Transverse colon (tissue), 4 donors: ENCODE measurements at regions not wholly inside any gene's neighbourhood (a gene's known extent, or its start where the extent isn't known, plus 50 kb on each side); places are given as distances from the start of the nearest gene placed in this dataset.

Source experiments
- DNase-seq: peaks from one replicate; pipeline ENCODE4 v3.0.0-alpha.2; 2019
- H3K27ac ChIP-seq, 4 donors: fragments of 200-600 bp; sonication (generic); 2 replicates each; pipeline ENCODE4 v1.5.1; 2016 to 2018; ENCODE audit warnings: inconsistent platforms in 4 of 4
- H3K27me3 ChIP-seq: fragments of 200-600 bp; sonication (generic); 2 replicates; pipeline ENCODE4 v1.5.1; 2017; ENCODE audit warnings: inconsistent platforms
- H3K36me3 ChIP-seq, 4 donors: fragments of 200-600 bp; sonication (generic); 2 replicates each; pipeline ENCODE4 v1.5.1; 2017 to 2019; ENCODE audit warnings: inconsistent platforms in 4 of 4
- H3K4me1 ChIP-seq, 4 donors: fragments of 200-600 bp; sonication (generic); 2 replicates each; pipeline ENCODE4 v1.5.1; 2017 to 2020; ENCODE audit warnings: inconsistent platforms in 4 of 4
- H3K4me3 ChIP-seq, 4 donors: fragments of 200-600 bp; sonication (generic); 1 replicate in 1 of 4; 2 replicates in 3 of 4; pipeline versions ENCODE4 v1.5.1 to v1.6.1; 2017 to 2019; ENCODE audit warnings: inconsistent platforms in 4 of 4
- H3K9me3 ChIP-seq, 2 donors: fragments of 200-600 bp; sonication (generic); 2 replicates each; pipeline ENCODE4 v1.5.1; 2017 to 2019; ENCODE audit warnings: inconsistent platforms in 2 of 2
- EP300 ChIP-seq: sonication (generic); formaldehyde crosslinking; IDR thresholded peaks from one replicate; pipeline ENCODE4 v1.6.1; 2017; ENCODE audit warnings: antibody characterized with exemption, low read depth
- POLR2A ChIP-seq: fragments of 450-650 bp; IDR thresholded peaks from one replicate; pipeline ENCODE4 v1.6.1; 2016; ENCODE audit warnings: antibody characterized with exemption, mild to moderate bottlenecking, moderate library complexity
- POLR2AphosphoS5 ChIP-seq, 3 donors: sonication (generic); formaldehyde crosslinking; IDR thresholded peaks; one replicate each; pipeline ENCODE4 v1.6.1; 2016; ENCODE audit warnings: antibody characterized with exemption in 3 of 3
- WGBS, 2 donors: methylation state at CpG; one replicate each; pipeline ENCODE4 v1.1.5; 2018; ENCODE audit warnings: low coverage in 1 of 2; 5-methylcytosine and 5-hydroxymethylcytosine counted together
- in situ Hi-C, 4 donors: fragments of 200-750 bp; cut with MboI; loops; one replicate each; pipeline versions ENCODE4 v1.15.0 to v1.15.1; 2017; ENCODE audit warnings: low sequenced_read_pairs in 3 of 4, low pct_ligation_motif_present in 1 of 4, low pct_unique_long_range_greater_than_20kb in 1 of 4
- intact Hi-C: fragments of 100-400 bp; cut with DNase I; formaldehyde crosslinking; loops from one replicate; pipeline ENCODE4 v1.15.1; 2023; ENCODE audit warnings: low total_unique reads
- TF ChIP-seq, protein P1 (sequence below), 5 experiments: fragments of 200-600 bp in 3 of 5; fragments of 450-650 bp in 2 of 5; sonication (generic) in 3 of 5; IDR thresholded peaks; 1 replicate in 2 of 5; 2 replicates in 3 of 5; pipeline ENCODE4 v1.5.1; 2016 to 2017; ENCODE audit warnings: antibody characterized with exemption in 5 of 5, inconsistent platforms in 3 of 5, mild to moderate bottlenecking in 2 of 5, moderate library complexity in 1 of 5

DNA sequence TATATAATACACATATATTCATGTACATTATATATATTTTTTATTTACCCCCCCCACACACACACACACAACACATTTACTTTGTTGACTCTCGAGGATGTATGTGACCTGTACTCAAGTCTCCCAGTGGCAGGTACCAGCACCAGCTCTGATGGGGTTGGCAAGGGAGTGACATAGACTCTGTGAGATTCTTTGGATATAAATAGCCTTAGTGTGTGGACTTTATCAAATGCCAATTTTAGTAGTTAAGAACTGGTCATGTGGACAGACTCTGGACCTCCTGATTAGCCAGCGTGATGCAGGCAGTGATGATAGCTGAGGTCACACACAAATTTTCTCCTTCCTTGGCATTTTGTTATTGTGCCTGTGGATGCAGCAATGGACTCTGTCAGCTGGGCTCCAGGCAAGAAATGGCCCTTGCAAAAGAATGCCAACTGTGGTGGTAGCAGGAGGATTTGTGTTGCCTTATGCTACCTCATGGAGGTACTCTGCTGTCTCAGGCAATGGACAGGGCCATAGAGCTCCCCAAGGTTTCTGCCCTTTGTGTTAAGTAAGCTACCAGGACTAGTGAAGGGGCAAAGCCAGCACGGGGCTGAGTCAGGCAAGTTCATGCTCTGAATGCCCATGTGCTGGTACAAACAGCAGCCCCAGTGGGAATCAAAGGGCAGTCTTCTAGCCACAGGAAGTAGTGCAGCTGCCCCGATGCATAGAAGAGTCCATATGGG is 224.6 kb upstream of the ZWINT start:
- intact Hi-C loops: no loop called here
- no peak overlapping the region for H3K27ac ChIP-seq
- no peaks in the 10 kb centered on the region for H3K9me3 ChIP-seq
- TF ChIP-seq POLR2A: no peak
- no peak for TF ChIP-seq EP300
- TF ChIP-seq POLR2AphosphoS5 (IDR thresholded peaks at IDR 0.05): no peak
- DNase-seq: no peak
- H3K36me3 ChIP-seq: no peaks in the 10 kb centered on the region
- no peaks in the 10 kb centered on the region for H3K27me3 ChIP-seq
- H3K4me1 ChIP-seq: no peaks in the 10 kb centered on the region
- in situ Hi-C loops: no loop called here
- H3K4me3 ChIP-seq: no peak overlapping the region
- WGBS, 2 donors: 78 to 89% methylated on average over 1 to 4 of the region's 4 CpGs

DNA sequence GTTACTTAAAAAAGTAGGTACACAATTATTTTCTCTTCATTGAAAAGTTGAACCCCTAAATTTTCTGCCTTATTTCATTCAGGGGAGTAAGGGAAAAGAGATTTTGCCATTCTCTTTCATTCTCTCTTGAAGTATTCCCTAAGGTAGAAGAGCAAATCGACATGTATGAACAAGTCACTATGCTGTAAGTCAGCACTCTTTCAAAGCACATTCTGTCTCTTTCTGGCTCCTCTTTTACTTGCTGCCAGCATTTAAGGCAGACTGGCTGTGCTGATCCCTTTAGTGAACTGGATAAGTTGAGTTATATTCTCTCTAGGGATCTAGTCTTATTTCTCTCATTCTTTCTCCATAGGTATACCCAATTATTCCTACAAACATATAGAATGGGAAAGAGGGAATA is 222.3 kb upstream of the ZWINT start:
- DNase-seq: no peak
- Histone ChIP-seq H3K4me1 (no peaks in the 10 kb centered on the region), H3K9me3 (no peaks in the 10 kb centered on the region), H3K4me3 (no peak overlapping the region), H3K27me3 (no peaks in the 10 kb centered on the region), H3K36me3 (no peaks in the 10 kb centered on the region), H3K27ac (no peak overlapping the region)
- intact Hi-C loops: loop anchor here (5.0 kb wide), 1 partner anchor 596 kb away; no protein-coding TSS in a partner anchor
- no peak for TF ChIP-seq EP300
- TF ChIP-seq, protein P1, sequence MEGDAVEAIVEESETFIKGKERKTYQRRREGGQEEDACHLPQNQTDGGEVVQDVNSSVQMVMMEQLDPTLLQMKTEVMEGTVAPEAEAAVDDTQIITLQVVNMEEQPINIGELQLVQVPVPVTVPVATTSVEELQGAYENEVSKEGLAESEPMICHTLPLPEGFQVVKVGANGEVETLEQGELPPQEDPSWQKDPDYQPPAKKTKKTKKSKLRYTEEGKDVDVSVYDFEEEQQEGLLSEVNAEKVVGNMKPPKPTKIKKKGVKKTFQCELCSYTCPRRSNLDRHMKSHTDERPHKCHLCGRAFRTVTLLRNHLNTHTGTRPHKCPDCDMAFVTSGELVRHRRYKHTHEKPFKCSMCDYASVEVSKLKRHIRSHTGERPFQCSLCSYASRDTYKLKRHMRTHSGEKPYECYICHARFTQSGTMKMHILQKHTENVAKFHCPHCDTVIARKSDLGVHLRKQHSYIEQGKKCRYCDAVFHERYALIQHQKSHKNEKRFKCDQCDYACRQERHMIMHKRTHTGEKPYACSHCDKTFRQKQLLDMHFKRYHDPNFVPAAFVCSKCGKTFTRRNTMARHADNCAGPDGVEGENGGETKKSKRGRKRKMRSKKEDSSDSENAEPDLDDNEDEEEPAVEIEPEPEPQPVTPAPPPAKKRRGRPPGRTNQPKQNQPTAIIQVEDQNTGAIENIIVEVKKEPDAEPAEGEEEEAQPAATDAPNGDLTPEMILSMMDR (IDR thresholded peaks at IDR 0.05): no peak
- TF ChIP-seq POLR2A: no peak
- TF ChIP-seq POLR2AphosphoS5 (IDR thresholded peaks at IDR 0.05): no peak
- 61 to 78% methylated on average over 1 of the region's 1 CpG for whole genome bisulfite sequencing, 2 donors
- in situ Hi-C loops: no loop called here

DNA sequence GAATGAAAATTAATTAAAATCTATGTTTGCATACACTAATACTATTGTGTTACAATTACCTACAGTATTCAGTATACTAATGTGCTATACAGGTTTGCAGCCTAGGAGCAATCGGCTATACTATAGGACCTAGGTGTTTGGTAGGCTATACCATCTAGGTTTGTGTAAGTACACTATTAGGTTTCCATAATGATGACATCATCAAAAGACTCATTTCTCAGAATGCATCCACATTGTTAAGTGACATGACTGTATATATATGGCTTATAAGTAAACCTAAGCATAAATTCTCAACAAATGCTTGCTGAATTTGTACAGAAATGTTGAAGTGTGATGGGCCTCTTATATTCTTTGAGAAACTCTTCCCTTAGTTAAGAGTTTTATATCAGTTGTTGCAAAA is 206.5 kb upstream of the ZWINT start:
- no peaks in the 10 kb centered on the region for H3K27me3 ChIP-seq
- H3K36me3 ChIP-seq: no peaks in the 10 kb centered on the region
- no peak overlapping the region for H3K4me3 ChIP-seq
- intact Hi-C loops (no loop called here), in situ Hi-C loops (no loop called here)
- TF ChIP-seq, protein P1 (IDR thresholded peaks at IDR 0.05): no peak
- TF ChIP-seq POLR2AphosphoS5 (IDR thresholded peaks at IDR 0.05): no peak
- TF ChIP-seq POLR2A: no peak
- TF ChIP-seq EP300: no peak
- no peak overlapping the region for H3K27ac ChIP-seq
- no peaks in the 10 kb centered on the region for H3K4me1 ChIP-seq
- DNase-seq: no peak
- WGBS, 2 donors: 94 to 100% methylated on average over 1 of the region's 1 CpG
- H3K9me3 ChIP-seq: no peaks in the 10 kb centered on the region

DNA sequence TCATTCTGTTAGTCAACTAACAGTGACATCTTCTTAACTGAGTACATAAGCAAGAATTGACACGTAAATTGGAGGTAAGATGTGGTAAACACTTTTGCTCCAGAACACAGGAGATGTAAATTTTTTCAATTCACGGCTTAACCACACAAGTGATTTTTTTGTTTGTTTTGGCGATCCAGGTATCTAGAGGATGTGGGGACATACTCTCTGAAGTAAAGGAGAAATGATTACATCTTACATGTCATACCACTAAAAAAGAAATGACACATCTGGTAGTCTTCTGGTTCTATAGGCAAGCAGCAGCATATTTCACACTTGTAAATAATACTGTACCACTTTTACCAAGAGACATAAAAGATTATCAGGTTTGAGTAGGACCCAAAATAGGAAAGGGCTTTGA is 200.3 kb upstream of the ZWINT start:
- intact Hi-C loops: no loop called here

More for the DNA sequence above, 200.3 kb upstream of the ZWINT start:
- Histone ChIP-seq H3K36me3 (no peaks in the 10 kb centered on the region), H3K27me3 (no peaks in the 10 kb centered on the region), H3K9me3 (no peaks in the 10 kb centered on the region), H3K27ac (no peak overlapping the region), H3K4me3 (no peak overlapping the region), H3K4me1 (no peaks in the 10 kb centered on the region)
- in situ Hi-C loops: no loop called here
- TF ChIP-seq, protein P1 (IDR thresholded peaks at IDR 0.05): no peak
- TF ChIP-seq POLR2AphosphoS5 (IDR thresholded peaks at IDR 0.05): no peak
- no peak for TF ChIP-seq EP300
- no peak for TF ChIP-seq POLR2A
- WGBS, 2 donors: 75 to 82% methylated on average over 3 of the region's 3 CpGs
- no peak for DNase-seq
